DND-41 (cell line): ENCODE measurements at regions not wholly inside any gene's neighbourhood (a gene's known extent, or its start where the extent isn't known, plus 50 kb on each side); places are given as distances from the start of the nearest gene placed in this dataset.

Experiments used
- ATAC-seq: fragments of 200-7000 bp; cut with Tn5 transposase; 3 replicates; pipeline ENCODE4 v1.9.1; 2021; ENCODE audit warnings: low read depth; ENCODE audit not compliant: insufficient read depth
- DNase-seq: peaks from one replicate; pipeline ENCODE4 v3.0.0-alpha.2; 2020
- H2AFZ ChIP-seq: 2 replicates; pipeline ENCODE4 v1.6.0; 2012; ENCODE audit warnings: low read depth, low read length
- H3K27ac ChIP-seq: 2 replicates; pipeline ENCODE4 v1.5.1; 2012; ENCODE audit warnings: low read length, inconsistent platforms
- H3K27me3 ChIP-seq: fragments of 200-600 bp; sonication (generic); 2 replicates; pipeline ENCODE4 v1.6.0; 2012; ENCODE audit warnings: low read length, mild to moderate bottlenecking, inconsistent platforms; ENCODE audit not compliant: insufficient read depth, poor library complexity
- H3K36me3 ChIP-seq: 2 replicates; pipeline ENCODE4 v1.5.1; 2012; ENCODE audit warnings: low read length, inconsistent platforms; ENCODE audit not compliant: insufficient read depth
- H3K4me1 ChIP-seq: 2 replicates; pipeline ENCODE4 v1.5.1; 2012; ENCODE audit warnings: mild to moderate bottlenecking, low read length; ENCODE audit not compliant: insufficient read depth
- H3K4me2 ChIP-seq: 2 replicates; pipeline ENCODE4 v1.6.0; 2012; ENCODE audit warnings: mild to moderate bottlenecking, moderate library complexity, low read length, inconsistent platforms; ENCODE audit not compliant: insufficient read depth
- H3K4me3 ChIP-seq, 2 experiments: fragments of 200-600 bp in 1 of 2; shearing (Covaris generic) in 1 of 2; 2 replicates each; pipeline ENCODE4 v1.5.1; 2012 to 2016; ENCODE audit warnings: inconsistent platforms in 2 of 2, low read length in 2 of 2, mild to moderate bottlenecking in 2 of 2, low read depth in 1 of 2, moderate library complexity in 1 of 2
- H3K79me2 ChIP-seq: 2 replicates; pipeline ENCODE4 v1.6.0; 2012; ENCODE audit warnings: low read length, inconsistent platforms; ENCODE audit not compliant: insufficient read depth
- H3K9ac ChIP-seq: 2 replicates; pipeline ENCODE4 v1.6.0; 2012; ENCODE audit warnings: low read depth, mild to moderate bottlenecking, inconsistent platforms, low read length, moderate library complexity
- H3K9me3 ChIP-seq: 2 replicates; pipeline ENCODE4 v1.5.1; 2012; ENCODE audit warnings: low read length, moderate library complexity, mild to moderate bottlenecking, inconsistent platforms; ENCODE audit not compliant: insufficient read depth, severe bottlenecking
- H4K20me1 ChIP-seq: 2 replicates; pipeline ENCODE4 v1.6.0; 2012; ENCODE audit warnings: low read length; ENCODE audit not compliant: insufficient read depth
- CTCF ChIP-seq: IDR thresholded peaks from 2 replicates; pipeline ENCODE4 v1.5.1; 2012; ENCODE audit warnings: borderline replicate concordance, low read length, moderate library complexity, mild to moderate bottlenecking; ENCODE audit not compliant: poor library complexity, severe bottlenecking; ENCODE audit errors: extremely low read depth
- EZH2 ChIP-seq: IDR thresholded peaks from 3 replicates; pipeline ENCODE4 v1.6.1; 2012; ENCODE audit warnings: borderline replicate concordance, low read depth, mild to moderate bottlenecking, moderate library complexity, low read length, inconsistent platforms; ENCODE audit not compliant: severe bottlenecking

GRCh38 chr21:35212393-35213127, 163.5 kb upstream of the RUNX1 start:
- no peaks in the 10 kb centered on the region for H4K20me1 ChIP-seq
- H3K4me3 ChIP-seq: no peak overlapping the region
- no peak; the same call in 2 of the 3 replicates for ATAC-seq
- H3K27ac ChIP-seq: no peak overlapping the region
- H3K79me2 ChIP-seq: no peaks in the 10 kb centered on the region
- DNase-seq: no peak
- H3K9me3 ChIP-seq: peaks cover 6% of the 10 kb centered on the region
- H2AFZ ChIP-seq: no peak overlapping the region
- no peaks in the 10 kb centered on the region for H3K4me1 ChIP-seq
- H3K36me3 ChIP-seq: no peaks in the 10 kb centered on the region
- no peaks in the 10 kb centered on the region for H3K27me3 ChIP-seq
- no peak for TF ChIP-seq EZH2
- TF ChIP-seq CTCF: no peak
- H3K4me2 ChIP-seq: no peak overlapping the region
- H3K9ac ChIP-seq: no peak overlapping the region

GRCh38 chr21:35211782-35212181, 162.7 kb upstream of the RUNX1 start:
- Histone ChIP-seq H3K36me3 (no peaks in the 10 kb centered on the region), H3K9me3 (peaks cover 6% of the 10 kb centered on the region), H3K4me1 (no peaks in the 10 kb centered on the region), H3K4me2 (no peak overlapping the region), H3K9ac (no peak overlapping the region), H3K27ac (no peak overlapping the region), H3K27me3 (no peaks in the 10 kb centered on the region), H2AFZ (no peak overlapping the region), H4K20me1 (no peaks in the 10 kb centered on the region), H3K79me2 (no peaks in the 10 kb centered on the region), H3K4me3 (no peak overlapping the region)
- ATAC-seq (no peak), DNase-seq (no peak)
- no peak for TF ChIP-seq CTCF
- no peak for TF ChIP-seq EZH2

- DNase-seq (no peak), ATAC-seq (no peak)
- H3K9me3 ChIP-seq: peaks cover 6% of the 10 kb centered on the region
- no peak overlapping the region for H3K4me2 ChIP-seq
- H3K36me3 ChIP-seq: no peaks in the 10 kb centered on the region
- H3K4me1 ChIP-seq: peaks cover 15% of the 10 kb centered on the region
- H3K79me2 ChIP-seq: no peaks in the 10 kb centered on the region
- no peak overlapping the region for H3K9ac ChIP-seq
- no peaks in the 10 kb centered on the region for H4K20me1 ChIP-seq
- no peak overlapping the region for H3K27ac ChIP-seq
- H3K4me3 ChIP-seq: no peak overlapping the region
- TF ChIP-seq EZH2 (no peak), CTCF (no peak)
- no peak overlapping the region for H2AFZ ChIP-seq
- H3K27me3 ChIP-seq: no peaks in the 10 kb centered on the region
Measured at GRCh38 chr21:35210093-35210492, 161.0 kb upstream of the RUNX1 start.
